HCT116 (cell line): ENCODE measurements at regions not wholly inside any gene's neighbourhood (a gene's known extent, or its start where the extent isn't known, plus 50 kb on each side); places are given as distances from the start of the nearest gene placed in this dataset.

Experiments
- ATAC-seq: fragments of 200-7000 bp; cut with Tn5 transposase; 2 replicates; pipeline ENCODE4 v1.9.1; 2020; ENCODE audit warnings: mild to moderate bottlenecking, moderate library complexity
- BruUV-seq: library from RNA; stranded (reverse); fragments of 400-500 nt; replicated peaks from 2 replicates; lab custom pipeline; 2021; lab: Mats Ljungman, UMichigan
- CTCF ChIA-PET: fragments of 300-600 bp; sonication (Branson Sonifier 250); formaldehyde crosslinking; loops from one replicate; lab custom pipeline; 2021; ENCODE audit warnings: antibody characterized with exemption; lab: Charles Lee
- POLR2A ChIA-PET: fragments of 300-600, 350-600 bp; sonication (Branson Sonifier 250); formaldehyde crosslinking; loops from one replicate; lab custom pipeline; 2021; ENCODE audit warnings: antibody characterized with exemption; lab: Charles Lee
- RAD21 ChIA-PET, 2 experiments: fragments of 300-600 bp; sonication (Branson Sonifier 250); formaldehyde crosslinking; loops; one replicate each; lab custom pipeline; 2023; ENCODE audit warnings: low total read pairs in 2 of 2; ENCODE audit not compliant: uncharacterized antibody in 2 of 2, unreplicated experiment in 2 of 2, low non-redundant PET in 1 of 2; lab: Charles Lee
- DNase-seq: peaks from one replicate; pipeline ENCODE4 v3.0.0-alpha.2; 2010; ENCODE audit warnings: low read depth, low spot score
- H2AFZ ChIP-seq: fragments of 200-600 bp; shearing (Covaris generic), sonication (generic); 2 replicates; pipeline ENCODE4 v1.6.1; 2017; ENCODE audit warnings: low read depth, mixed run types, mixed read lengths, antibody characterized with exemption, low read length; ENCODE audit not compliant: poor library complexity, severe bottlenecking
- H3K27ac ChIP-seq: 2 replicates; pipeline ENCODE4 v1.5.1; 2012; ENCODE audit warnings: low read depth, low read length
- H3K27me3 ChIP-seq: fragments of 200-600 bp; sonication (generic); 2 replicates; pipeline ENCODE4 v1.6.1; 2016; ENCODE audit warnings: mixed run types, low read length, mixed read lengths; ENCODE audit not compliant: insufficient read depth
- H3K36me3 ChIP-seq, 2 experiments: fragments of 200-500 bp in 1 of 2; fragments of 200-600 bp in 1 of 2; sonication (Bioruptor generic) in 1 of 2; sonication (generic) in 1 of 2; 2 replicates each; pipeline versions ENCODE4 v1.5.1 to v1.6.1; 2014 to 2016; ENCODE audit warnings: low read length in 2 of 2, inconsistent platforms in 1 of 2, mixed read lengths in 1 of 2, mixed run types in 1 of 2; ENCODE audit not compliant: insufficient read depth in 2 of 2, control insufficient read depth in 1 of 2
- H3K4me1 ChIP-seq, 2 experiments: fragments of 200-600 bp in 1 of 2; sonication (generic) in 1 of 2; 2 replicates each; pipeline versions ENCODE4 v1.5.1 to v1.6.1; 2012 to 2017; ENCODE audit warnings: low read length in 2 of 2, inconsistent platforms in 1 of 2, mild to moderate bottlenecking in 1 of 2, mixed read lengths in 1 of 2, mixed run types in 1 of 2, moderate library complexity in 1 of 2; ENCODE audit not compliant: insufficient read depth in 2 of 2, control insufficient read depth in 1 of 2
- H3K4me2 ChIP-seq: fragments of 200-600 bp; sonication (generic); 2 replicates; pipeline ENCODE4 v1.6.1; 2017; ENCODE audit warnings: mixed run types, low read length, mixed read lengths
- H3K4me3 ChIP-seq, 2 experiments: fragments of 200-600 bp in 1 of 2; sonication (generic) in 1 of 2; replicated peaks in 1 of 2; 2 replicates each; pipeline ENCODE4 v1.5.1; 2011 to 2016; ENCODE audit warnings: low read length in 2 of 2, control low read depth in 1 of 2, low read depth in 1 of 2, mild to moderate bottlenecking in 1 of 2, mixed read lengths in 1 of 2, mixed run types in 1 of 2
- H3K79me2 ChIP-seq: fragments of 200-600 bp; sonication (generic); 2 replicates; pipeline ENCODE4 v1.6.1; 2017; ENCODE audit warnings: mild to moderate bottlenecking, mixed run types, low read length, moderate library complexity, mixed read lengths; ENCODE audit not compliant: insufficient read depth
- H3K9ac ChIP-seq: fragments of 200-600 bp; sonication (generic); 2 replicates; pipeline ENCODE4 v1.6.1; 2016; ENCODE audit warnings: low read length, mixed read lengths
- H3K9me2 ChIP-seq: fragments of 200-600 bp; sonication (generic), shearing (Covaris generic); 2 replicates; pipeline ENCODE4 v1.6.1; 2017; ENCODE audit warnings: mixed run types, mild to moderate bottlenecking, moderate library complexity; ENCODE audit not compliant: insufficient read depth
- H3K9me3 ChIP-seq, 2 experiments: fragments of 200-500 bp in 1 of 2; fragments of 200-600 bp in 1 of 2; sonication (Bioruptor generic) in 1 of 2; sonication (generic) in 1 of 2; 2 replicates each; pipeline ENCODE4 v1.6.1; 2014 to 2017; ENCODE audit warnings: low read length in 2 of 2, mixed read lengths in 2 of 2, inconsistent platforms in 1 of 2, low read depth in 1 of 2, mild to moderate bottlenecking in 1 of 2, mixed run types in 1 of 2, moderate library complexity in 1 of 2; ENCODE audit not compliant: control insufficient read depth in 1 of 2, insufficient read depth in 1 of 2
- H4K20me1 ChIP-seq: fragments of 200-600 bp; sonication (generic), shearing (Covaris generic); 2 replicates; pipeline ENCODE4 v1.6.1; 2017; ENCODE audit warnings: mixed run types, mild to moderate bottlenecking, moderate library complexity; ENCODE audit not compliant: insufficient read depth
- CBX3 ChIP-seq: IDR thresholded peaks from 2 replicates; pipeline ENCODE4 v1.6.1; 2012; ENCODE audit warnings: low read depth
- CTCF ChIP-seq, 3 experiments: fragments of 200-600 bp in 1 of 3; sonication (generic) in 1 of 3; IDR thresholded peaks in 2 of 3; conservative IDR thresholded peaks in 1 of 3; 2 replicates each; pipeline ENCODE4 v1.5.1; 2012 to 2017; ENCODE audit warnings: low read depth in 2 of 3, low read length in 2 of 3, antibody characterized with exemption in 1 of 3, borderline replicate concordance in 1 of 3, control low read depth in 1 of 3, mild to moderate bottlenecking in 1 of 3, mixed read lengths in 1 of 3, mixed run types in 1 of 3, moderate library complexity in 1 of 3; ENCODE audit not compliant: insufficient read depth in 1 of 3
- EZH2 ChIP-seq: fragments of 200-600 bp; sonication (generic); IDR thresholded peaks from 2 replicates; pipeline ENCODE4 v1.6.1; 2017; ENCODE audit warnings: antibody characterized with exemption, mixed run types
- FOSL1 ChIP-seq: IDR thresholded peaks from 2 replicates; pipeline ENCODE4 v1.6.1; 2012; ENCODE audit warnings: low read depth
- POLR2A ChIP-seq: IDR thresholded peaks from 2 replicates; pipeline ENCODE4 v1.7.0; 2011; ENCODE audit warnings: borderline replicate concordance; ENCODE audit not compliant: insufficient read depth, insufficient read length; ENCODE audit errors: extremely low read depth
- POLR2AphosphoS5 ChIP-seq: IDR thresholded peaks from 2 replicates; pipeline ENCODE4 v1.6.1; 2011; ENCODE audit warnings: mild to moderate bottlenecking, low read depth, low read length, moderate library complexity
- REST ChIP-seq: IDR thresholded peaks from 2 replicates; pipeline ENCODE4 v1.6.1; 2012; ENCODE audit warnings: low read depth
- YY1 ChIP-seq: IDR thresholded peaks from 2 replicates; pipeline ENCODE4 v1.6.1; 2011; ENCODE audit warnings: low read length, low read depth, moderate library complexity, mild to moderate bottlenecking; ENCODE audit not compliant: insufficient replicate concordance; ENCODE audit errors: extremely low read depth
- ZBTB33 ChIP-seq: IDR thresholded peaks from 2 replicates; pipeline ENCODE4 v1.6.1; 2011; ENCODE audit warnings: mild to moderate bottlenecking, low read length, moderate library complexity; ENCODE audit not compliant: insufficient replicate concordance; ENCODE audit errors: extremely low read depth
- intact Hi-C: fragments of 100-400 bp; cut with micrococcal nuclease; formaldehyde crosslinking; loops from 2 replicates; pipeline ENCODE4 v1.10.0; 2022
- TF ChIP-seq, protein P1 (sequence below): IDR thresholded peaks from 2 replicates; pipeline ENCODE4 v1.6.1; 2012

GRCh38 chr13:111640006-111640405 is 319.6 kb downstream of the TEX29 start (continued):
- TF ChIP-seq ZBTB33 (no peak), CBX3 (no peak), FOSL1 (no peak), POLR2A (no peak), YY1 (no peak), EZH2 (no peak), REST (no peak)

- Histone ChIP-seq H3K9me3 (no peaks in the 10 kb centered on the region), H3K4me3 (no peak overlapping the region), H3K36me3 (no peaks in the 10 kb centered on the region), H2AFZ (no peak overlapping the region), H3K27me3 (peaks cover 18% of the 10 kb centered on the region; the same call in 1 of the 2 replicates), H4K20me1 (no peaks in the 10 kb centered on the region), H3K79me2 (no peaks in the 10 kb centered on the region), H3K4me1 (no peaks in the 10 kb centered on the region), H3K4me2 (no peak overlapping the region), H3K9me2 (no peaks in the 10 kb centered on the region), H3K9ac (no peak overlapping the region), H3K27ac (no peak overlapping the region)
- BruUV-seq = no TSS peak
- ATAC-seq (no peak), DNase-seq (no peak)
- RAD21 ChIA-PET = no interaction called here
- intact Hi-C loops = no loop called here
- POLR2A ChIA-PET = no interaction called here
- CTCF ChIA-PET = no interaction called here
- TF ChIP-seq EZH2 = no peak
- no peak for TF ChIP-seq POLR2AphosphoS5
- TF ChIP-seq, protein P1, sequence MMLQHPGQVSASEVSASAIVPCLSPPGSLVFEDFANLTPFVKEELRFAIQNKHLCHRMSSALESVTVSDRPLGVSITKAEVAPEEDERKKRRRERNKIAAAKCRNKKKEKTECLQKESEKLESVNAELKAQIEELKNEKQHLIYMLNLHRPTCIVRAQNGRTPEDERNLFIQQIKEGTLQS = no peak
- no peak for TF ChIP-seq REST
- no peak for TF ChIP-seq CTCF (IDR thresholded peaks at IDR 0.05 in 2 of 3, conservative IDR thresholded peaks at IDR 0.05 in 1 of 3; ENCODE audit: borderline replicate concordance in 1 of 3, insufficient read depth in 1 of 3, low read depth in 2 of 3, low read length in 2 of 3)
Measured at GRCh38 chr13:111640476-111640875, 320.0 kb downstream of the TEX29 start.
